ENCODE measurements at regions not wholly inside any gene's neighbourhood (a gene's known extent, or its start where the extent isn't known, plus 50 kb on each side); places are given as distances from the start of the nearest gene placed in this dataset.

DNA sequence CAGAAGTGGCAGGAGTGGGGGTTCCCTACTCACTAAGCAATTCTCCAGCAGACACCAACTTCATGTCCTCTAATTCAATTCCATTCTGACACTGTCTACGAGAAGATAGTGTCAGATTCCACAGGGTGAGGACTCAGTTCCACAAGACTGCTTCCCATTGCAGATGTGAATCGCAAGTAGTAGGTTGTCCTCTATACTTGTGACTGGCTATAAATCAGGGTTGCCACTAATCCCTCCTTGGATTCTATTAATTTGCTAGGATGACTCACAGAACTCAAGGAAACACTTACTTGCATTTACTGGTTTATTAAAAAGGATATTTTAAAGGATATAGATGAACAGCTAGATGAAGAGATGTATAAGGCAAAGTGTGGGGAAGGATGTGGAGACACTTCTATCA is 184.1 kb upstream of the ACVR2A start:
- Mint-ChIP-seq H3K36me3 (ENCODE audit: low read depth) (no peaks in the 10 kb centered on the region), H3K27ac (no peak overlapping the region), H3K27me3 (ENCODE audit: low read depth) (no peaks in the 10 kb centered on the region), H3K4me3 (no peak overlapping the region), H3K9me3 (no peaks in the 10 kb centered on the region), H3K4me1 (no peaks in the 10 kb centered on the region)
- TF ChIP-seq, protein P1, sequence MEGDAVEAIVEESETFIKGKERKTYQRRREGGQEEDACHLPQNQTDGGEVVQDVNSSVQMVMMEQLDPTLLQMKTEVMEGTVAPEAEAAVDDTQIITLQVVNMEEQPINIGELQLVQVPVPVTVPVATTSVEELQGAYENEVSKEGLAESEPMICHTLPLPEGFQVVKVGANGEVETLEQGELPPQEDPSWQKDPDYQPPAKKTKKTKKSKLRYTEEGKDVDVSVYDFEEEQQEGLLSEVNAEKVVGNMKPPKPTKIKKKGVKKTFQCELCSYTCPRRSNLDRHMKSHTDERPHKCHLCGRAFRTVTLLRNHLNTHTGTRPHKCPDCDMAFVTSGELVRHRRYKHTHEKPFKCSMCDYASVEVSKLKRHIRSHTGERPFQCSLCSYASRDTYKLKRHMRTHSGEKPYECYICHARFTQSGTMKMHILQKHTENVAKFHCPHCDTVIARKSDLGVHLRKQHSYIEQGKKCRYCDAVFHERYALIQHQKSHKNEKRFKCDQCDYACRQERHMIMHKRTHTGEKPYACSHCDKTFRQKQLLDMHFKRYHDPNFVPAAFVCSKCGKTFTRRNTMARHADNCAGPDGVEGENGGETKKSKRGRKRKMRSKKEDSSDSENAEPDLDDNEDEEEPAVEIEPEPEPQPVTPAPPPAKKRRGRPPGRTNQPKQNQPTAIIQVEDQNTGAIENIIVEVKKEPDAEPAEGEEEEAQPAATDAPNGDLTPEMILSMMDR (IDR thresholded peaks at IDR 0.05; ENCODE audit: unreplicated experiment in 3 of 3) = no peak

DNA sequence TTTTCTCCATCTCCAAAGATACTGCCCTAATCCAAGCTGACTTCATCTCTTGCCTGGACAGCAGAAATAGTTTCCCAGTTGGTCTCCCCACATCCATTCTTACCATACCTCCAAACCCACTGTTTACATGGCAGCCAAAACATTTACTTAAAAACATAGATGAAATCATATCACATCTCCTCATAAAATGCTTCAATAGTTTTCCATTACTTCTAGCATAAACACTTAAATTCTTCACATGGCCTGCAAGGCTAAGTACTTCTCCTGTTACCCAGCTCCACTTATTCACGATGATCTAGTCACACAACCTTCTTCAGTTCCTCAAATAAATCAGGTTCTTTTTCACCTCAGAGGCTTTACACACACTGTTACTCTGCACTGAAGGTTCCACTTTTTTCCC is 185.8 kb upstream of the ACVR2A start:
- Mint-ChIP-seq H3K27me3 (ENCODE audit: low read depth) (no peaks in the 10 kb centered on the region), H3K4me1 (no peaks in the 10 kb centered on the region), H3K36me3 (ENCODE audit: low read depth) (no peaks in the 10 kb centered on the region), H3K27ac (no peak overlapping the region), H3K4me3 (no peak overlapping the region), H3K9me3 (no peaks in the 10 kb centered on the region)
- TF ChIP-seq, protein P1 (IDR thresholded peaks at IDR 0.05; ENCODE audit: unreplicated experiment in 3 of 3) = no peak

GRCh38 chr2:147657086-147658000 is 187.5 kb upstream of the ACVR2A start:
- no peaks in the 10 kb centered on the region for H3K27me3 Mint-ChIP-seq (ENCODE audit: low read depth)
- no peaks in the 10 kb centered on the region for H3K36me3 Mint-ChIP-seq (ENCODE audit: low read depth)
- H3K9me3 Mint-ChIP-seq = no peaks in the 10 kb centered on the region
- TF ChIP-seq, protein P1 (IDR thresholded peaks at IDR 0.05; ENCODE audit: unreplicated experiment in 3 of 3) = no peak
- no peak overlapping the region for H3K4me3 Mint-ChIP-seq
- H3K27ac Mint-ChIP-seq = no peak overlapping the region
- H3K4me1 Mint-ChIP-seq = peaks cover 6% of the 10 kb centered on the region

- Mint-ChIP-seq H3K27me3 (ENCODE audit: low read depth) (no peaks in the 10 kb centered on the region), H3K4me3 (no peak overlapping the region), H3K36me3 (ENCODE audit: low read depth) (no peaks in the 10 kb centered on the region), H3K9me3 (no peaks in the 10 kb centered on the region), H3K4me1 (peaks cover 47% of the 10 kb centered on the region), H3K27ac (peak overlapping the region in 2 of 3 experiments; percentile 43 to 53)
- TF ChIP-seq, protein P1 (IDR thresholded peaks at IDR 0.05; ENCODE audit: unreplicated experiment in 3 of 3) = no peak
Measured at GRCh38 chr2:147649998-147650397, 194.8 kb upstream of the ACVR2A start.

GRCh38 chr2:147649286-147649685 is 195.5 kb upstream of the ACVR2A start:
- Mint-ChIP-seq H3K9me3 (no peaks in the 10 kb centered on the region), H3K27me3 (ENCODE audit: low read depth) (no peaks in the 10 kb centered on the region), H3K4me3 (no peak overlapping the region), H3K4me1 (peaks cover 54% of the 10 kb centered on the region), H3K27ac (peak overlapping the region; percentile 21 to 53 (median 32)), H3K36me3 (ENCODE audit: low read depth) (no peaks in the 10 kb centered on the region)
- TF ChIP-seq, protein P1 (IDR thresholded peaks at IDR 0.05; ENCODE audit: unreplicated experiment in 3 of 3) = no peak

DNA sequence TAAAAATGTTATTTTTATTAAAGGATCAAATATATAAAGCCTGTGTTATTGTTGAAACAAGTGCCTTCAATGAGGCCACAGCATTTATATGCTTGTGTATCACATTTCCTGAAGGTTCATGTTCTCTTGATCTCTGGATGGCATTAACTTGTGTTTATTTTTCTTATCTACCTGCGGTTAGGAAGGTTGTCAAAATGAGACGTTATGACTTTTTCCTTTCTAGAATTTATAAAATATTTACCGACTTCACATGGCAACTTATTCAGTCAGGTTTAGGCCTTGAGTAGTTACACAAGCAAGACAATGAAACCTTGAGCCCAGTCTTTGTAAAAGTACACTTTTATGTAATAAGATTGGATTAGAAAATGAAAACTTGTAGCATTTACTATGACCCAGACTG is 196.4 kb upstream of the ACVR2A start:
- no peaks in the 10 kb centered on the region for H3K36me3 Mint-ChIP-seq (ENCODE audit: low read depth)
- H3K4me1 Mint-ChIP-seq = peaks cover 61% of the 10 kb centered on the region
- peak overlapping the region in 2 of 3 experiments; percentile 32 to 53 for H3K27ac Mint-ChIP-seq
- no peaks in the 10 kb centered on the region for H3K9me3 Mint-ChIP-seq
- TF ChIP-seq, protein P1 (IDR thresholded peaks at IDR 0.05; ENCODE audit: unreplicated experiment in 3 of 3) = no peak
- H3K27me3 Mint-ChIP-seq (ENCODE audit: low read depth) = no peaks in the 10 kb centered on the region
- no peak overlapping the region for H3K4me3 Mint-ChIP-seq
